Activated naive CD8-positive, alpha-beta T cell (primary cell): ENCODE measurements at regions not wholly inside any gene's neighbourhood (a gene's known extent, or its start where the extent isn't known, plus 50 kb on each side); places are given as distances from the start of the nearest gene placed in this dataset.
"Not testable (repeated sequence)": the region's sequence is repeated elsewhere in the genome, so short reads cannot be mapped to it uniquely, and the experiment has no call there.

Experiments used
- H3K27ac Mint-ChIP-seq: one replicate; pipeline ENCODE4 v1.8.0; 2021; ENCODE audit warnings: mixed read lengths
- H3K27me3 Mint-ChIP-seq: one replicate; pipeline ENCODE4 v1.8.0; 2021; ENCODE audit warnings: mixed read lengths
- H3K36me3 Mint-ChIP-seq: one replicate; pipeline ENCODE4 v1.8.0; 2021; ENCODE audit warnings: mixed read lengths
- H3K4me1 Mint-ChIP-seq: one replicate; pipeline ENCODE4 v1.8.0; 2021; ENCODE audit warnings: low read depth, mixed read lengths
- H3K4me3 Mint-ChIP-seq: one replicate; pipeline ENCODE4 v1.8.0; 2021; ENCODE audit warnings: mild to moderate bottlenecking, mixed read lengths
- H3K9me3 Mint-ChIP-seq: one replicate; pipeline ENCODE4 v1.8.0; 2021; ENCODE audit warnings: low read depth, mixed read lengths

- Mint-ChIP-seq H3K9me3 (no peaks in the 10 kb centered on the region), H3K27me3 (no peaks in the 10 kb centered on the region), H3K4me3 (no peak overlapping the region), H3K36me3 (no peaks in the 10 kb centered on the region), H3K4me1 (no peaks in the 10 kb centered on the region), H3K27ac (no peak overlapping the region)
Measured at GRCh38 chr18:37845498-37845897, 279.9 kb upstream of the CELF4 start.

GRCh38 chr18:37844209-37844970 is 278.8 kb upstream of the CELF4 start:
- Mint-ChIP-seq H3K27ac (no peak overlapping the region), H3K27me3 (no peaks in the 10 kb centered on the region), H3K9me3 (no peaks in the 10 kb centered on the region), H3K4me3 (no peak overlapping the region), H3K4me1 (no peaks in the 10 kb centered on the region), H3K36me3 (no peaks in the 10 kb centered on the region)

GRCh38 chr18:37838083-37838482 is 272.5 kb upstream of the CELF4 start:
- Mint-ChIP-seq H3K4me1 (no peaks in the 10 kb centered on the region), H3K4me3 (no peak overlapping the region), H3K9me3 (no peaks in the 10 kb centered on the region), H3K27me3 (peaks cover 2% of the 10 kb centered on the region), H3K36me3 (no peaks in the 10 kb centered on the region), H3K27ac (no peak overlapping the region)

- Mint-ChIP-seq H3K27ac (no peak overlapping the region), H3K9me3 (no peaks in the 10 kb centered on the region), H3K4me1 (no peaks in the 10 kb centered on the region)
Measured at GRCh38 chr18:37836071-37836970, 270.7 kb upstream of the CELF4 start.

GRCh38 chr18:37832010-37832695 is 266.6 kb upstream of the CELF4 start:
- not testable (repeated sequence) for H3K4me1 Mint-ChIP-seq, H3K27ac Mint-ChIP-seq, H3K27me3 Mint-ChIP-seq, H3K9me3 Mint-ChIP-seq, H3K4me3 Mint-ChIP-seq, H3K36me3 Mint-ChIP-seq

More at GRCh38 chr18:37836071-37836970, 270.7 kb upstream of the CELF4 start:
- no peak overlapping the region for H3K4me3 Mint-ChIP-seq
- peaks cover 2% of the 10 kb centered on the region for H3K27me3 Mint-ChIP-seq
- no peaks in the 10 kb centered on the region for H3K36me3 Mint-ChIP-seq

GRCh38 chr18:37812961-37813360 is 247.4 kb upstream of the CELF4 start:
- no peaks in the 10 kb centered on the region for H3K36me3 Mint-ChIP-seq
- H3K4me3 Mint-ChIP-seq = no peak overlapping the region
- no peak overlapping the region for H3K27ac Mint-ChIP-seq
- H3K4me1 Mint-ChIP-seq = no peaks in the 10 kb centered on the region
- peaks cover 10% of the 10 kb centered on the region for H3K9me3 Mint-ChIP-seq
- peaks cover 2% of the 10 kb centered on the region for H3K27me3 Mint-ChIP-seq

- no peak overlapping the region for H3K27ac Mint-ChIP-seq
- no peak overlapping the region for H3K4me3 Mint-ChIP-seq
- peaks cover 2% of the 10 kb centered on the region for H3K27me3 Mint-ChIP-seq
- no peaks in the 10 kb centered on the region for H3K36me3 Mint-ChIP-seq
- H3K9me3 Mint-ChIP-seq = no peaks in the 10 kb centered on the region
- H3K4me1 Mint-ChIP-seq = no peaks in the 10 kb centered on the region
Measured at GRCh38 chr18:37805773-37806404, 240.3 kb upstream of the CELF4 start.

- H3K27ac Mint-ChIP-seq = no peak overlapping the region
- no peak overlapping the region for H3K4me3 Mint-ChIP-seq
- H3K27me3 Mint-ChIP-seq = no peaks in the 10 kb centered on the region
- no peaks in the 10 kb centered on the region for H3K36me3 Mint-ChIP-seq
- no peaks in the 10 kb centered on the region for H3K4me1 Mint-ChIP-seq
- H3K9me3 Mint-ChIP-seq = peaks cover 4% of the 10 kb centered on the region
Measured at GRCh38 chr18:37796823-37797349, 231.3 kb upstream of the CELF4 start.

- no peaks in the 10 kb centered on the region for H3K4me1 Mint-ChIP-seq
- H3K9me3 Mint-ChIP-seq = no peaks in the 10 kb centered on the region
- no peaks in the 10 kb centered on the region for H3K36me3 Mint-ChIP-seq
- no peak overlapping the region for H3K27ac Mint-ChIP-seq
- H3K4me3 Mint-ChIP-seq = no peak overlapping the region
- H3K27me3 Mint-ChIP-seq = peaks cover 2% of the 10 kb centered on the region
Measured at GRCh38 chr18:37787452-37787851, 221.9 kb upstream of the CELF4 start.

- no peaks in the 10 kb centered on the region for H3K9me3 Mint-ChIP-seq
- peaks cover 5% of the 10 kb centered on the region for H3K27me3 Mint-ChIP-seq
- H3K36me3 Mint-ChIP-seq = no peaks in the 10 kb centered on the region
- H3K27ac Mint-ChIP-seq = no peak overlapping the region
- no peaks in the 10 kb centered on the region for H3K4me1 Mint-ChIP-seq
- no peak overlapping the region for H3K4me3 Mint-ChIP-seq
Measured at GRCh38 chr18:37783771-37784170, 218.2 kb upstream of the CELF4 start.

- Mint-ChIP-seq H3K4me1 (no peaks in the 10 kb centered on the region), H3K9me3 (no peaks in the 10 kb centered on the region), H3K36me3 (no peaks in the 10 kb centered on the region), H3K27ac (no peak overlapping the region), H3K27me3 (peaks cover 11% of the 10 kb centered on the region), H3K4me3 (no peak overlapping the region)
Measured at GRCh38 chr18:37779220-37779619, 213.6 kb upstream of the CELF4 start.

- no peaks in the 10 kb centered on the region for H3K36me3 Mint-ChIP-seq
- no peak overlapping the region for H3K4me3 Mint-ChIP-seq
- no peaks in the 10 kb centered on the region for H3K9me3 Mint-ChIP-seq
- H3K27me3 Mint-ChIP-seq = peaks cover 11% of the 10 kb centered on the region
- no peaks in the 10 kb centered on the region for H3K4me1 Mint-ChIP-seq
- no peak overlapping the region for H3K27ac Mint-ChIP-seq
Measured at GRCh38 chr18:37778417-37779165, 213.0 kb upstream of the CELF4 start.

- H3K4me1 Mint-ChIP-seq = no peaks in the 10 kb centered on the region
- H3K27ac Mint-ChIP-seq = no peak overlapping the region
- H3K9me3 Mint-ChIP-seq = no peaks in the 10 kb centered on the region
- H3K36me3 Mint-ChIP-seq = no peaks in the 10 kb centered on the region
- H3K4me3 Mint-ChIP-seq = no peak overlapping the region
- no peaks in the 10 kb centered on the region for H3K27me3 Mint-ChIP-seq
Measured at GRCh38 chr18:37769826-37770225, 204.2 kb upstream of the CELF4 start.
